ENCODE measurements at regions not wholly inside any gene's neighbourhood (a gene's known extent, or its start where the extent isn't known, plus 50 kb on each side); places are given as distances from the start of the nearest gene placed in this dataset.

DNA sequence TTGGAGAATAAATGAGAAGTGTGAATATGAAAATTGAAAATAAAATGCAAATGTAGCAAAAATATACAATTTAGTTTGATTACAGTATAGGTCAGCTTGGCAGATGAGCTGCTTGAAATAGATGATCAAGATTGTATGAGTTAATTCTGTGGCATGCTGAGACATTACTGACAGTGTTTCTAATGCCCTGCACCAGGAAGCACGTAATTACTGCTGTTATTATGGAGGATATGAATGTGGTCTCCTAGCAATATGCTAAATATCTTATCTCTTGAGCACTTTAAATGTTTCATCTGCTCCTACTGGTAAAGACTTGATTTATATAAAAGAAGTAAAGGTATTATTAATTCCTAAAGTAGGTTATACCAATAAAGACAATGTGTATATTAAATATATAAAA lies 1015.5 kb downstream of the PLOD2 start:
- H3K79me2 ChIP-seq (replicated peaks; ENCODE audit: insufficient read depth, low read length) = no peaks in the 10 kb centered on the region
- H3K27me3 ChIP-seq (ENCODE audit: insufficient read depth, low read depth, low read length) = no peaks in the 10 kb centered on the region
- H3K9ac ChIP-seq (ENCODE audit: low read length) = peak overlapping the region; percentile 17
- no peaks in the 10 kb centered on the region for H3K9me2 ChIP-seq (ENCODE audit: insufficient read depth, low read length)
- no peaks in the 10 kb centered on the region for H3F3A ChIP-seq (ENCODE audit: insufficient read depth, low read length, poor library complexity, severe bottlenecking)
- no peaks in the 10 kb centered on the region for H4K20me1 ChIP-seq (ENCODE audit: insufficient read depth)
- peak overlapping the region; percentile 72 for H3K27ac ChIP-seq (ENCODE audit: low read length)
- H3K4me3 ChIP-seq (ENCODE audit: low read length) = peak overlapping the region; percentile 27
- no peak for TF ChIP-seq EZH2 (IDR thresholded peaks at IDR 0.05; ENCODE audit: borderline replicate concordance, insufficient read depth, low read length, poor library complexity, severe bottlenecking)
- no peak for TF ChIP-seq MXI1 (conservative IDR thresholded peaks at IDR 0.05; ENCODE audit: poor library complexity, severe bottlenecking)
- no peak for TF ChIP-seq RAD21 (conservative IDR thresholded peaks at IDR 0.05)
- TF ChIP-seq, protein P1, sequence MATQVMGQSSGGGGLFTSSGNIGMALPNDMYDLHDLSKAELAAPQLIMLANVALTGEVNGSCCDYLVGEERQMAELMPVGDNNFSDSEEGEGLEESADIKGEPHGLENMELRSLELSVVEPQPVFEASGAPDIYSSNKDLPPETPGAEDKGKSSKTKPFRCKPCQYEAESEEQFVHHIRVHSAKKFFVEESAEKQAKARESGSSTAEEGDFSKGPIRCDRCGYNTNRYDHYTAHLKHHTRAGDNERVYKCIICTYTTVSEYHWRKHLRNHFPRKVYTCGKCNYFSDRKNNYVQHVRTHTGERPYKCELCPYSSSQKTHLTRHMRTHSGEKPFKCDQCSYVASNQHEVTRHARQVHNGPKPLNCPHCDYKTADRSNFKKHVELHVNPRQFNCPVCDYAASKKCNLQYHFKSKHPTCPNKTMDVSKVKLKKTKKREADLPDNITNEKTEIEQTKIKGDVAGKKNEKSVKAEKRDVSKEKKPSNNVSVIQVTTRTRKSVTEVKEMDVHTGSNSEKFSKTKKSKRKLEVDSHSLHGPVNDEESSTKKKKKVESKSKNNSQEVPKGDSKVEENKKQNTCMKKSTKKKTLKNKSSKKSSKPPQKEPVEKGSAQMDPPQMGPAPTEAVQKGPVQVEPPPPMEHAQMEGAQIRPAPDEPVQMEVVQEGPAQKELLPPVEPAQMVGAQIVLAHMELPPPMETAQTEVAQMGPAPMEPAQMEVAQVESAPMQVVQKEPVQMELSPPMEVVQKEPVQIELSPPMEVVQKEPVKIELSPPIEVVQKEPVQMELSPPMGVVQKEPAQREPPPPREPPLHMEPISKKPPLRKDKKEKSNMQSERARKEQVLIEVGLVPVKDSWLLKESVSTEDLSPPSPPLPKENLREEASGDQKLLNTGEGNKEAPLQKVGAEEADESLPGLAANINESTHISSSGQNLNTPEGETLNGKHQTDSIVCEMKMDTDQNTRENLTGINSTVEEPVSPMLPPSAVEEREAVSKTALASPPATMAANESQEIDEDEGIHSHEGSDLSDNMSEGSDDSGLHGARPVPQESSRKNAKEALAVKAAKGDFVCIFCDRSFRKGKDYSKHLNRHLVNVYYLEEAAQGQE (IDR thresholded peaks at IDR 0.05; ENCODE audit: borderline replicate concordance) = peak; percentile 52
- TF ChIP-seq, protein P2, sequence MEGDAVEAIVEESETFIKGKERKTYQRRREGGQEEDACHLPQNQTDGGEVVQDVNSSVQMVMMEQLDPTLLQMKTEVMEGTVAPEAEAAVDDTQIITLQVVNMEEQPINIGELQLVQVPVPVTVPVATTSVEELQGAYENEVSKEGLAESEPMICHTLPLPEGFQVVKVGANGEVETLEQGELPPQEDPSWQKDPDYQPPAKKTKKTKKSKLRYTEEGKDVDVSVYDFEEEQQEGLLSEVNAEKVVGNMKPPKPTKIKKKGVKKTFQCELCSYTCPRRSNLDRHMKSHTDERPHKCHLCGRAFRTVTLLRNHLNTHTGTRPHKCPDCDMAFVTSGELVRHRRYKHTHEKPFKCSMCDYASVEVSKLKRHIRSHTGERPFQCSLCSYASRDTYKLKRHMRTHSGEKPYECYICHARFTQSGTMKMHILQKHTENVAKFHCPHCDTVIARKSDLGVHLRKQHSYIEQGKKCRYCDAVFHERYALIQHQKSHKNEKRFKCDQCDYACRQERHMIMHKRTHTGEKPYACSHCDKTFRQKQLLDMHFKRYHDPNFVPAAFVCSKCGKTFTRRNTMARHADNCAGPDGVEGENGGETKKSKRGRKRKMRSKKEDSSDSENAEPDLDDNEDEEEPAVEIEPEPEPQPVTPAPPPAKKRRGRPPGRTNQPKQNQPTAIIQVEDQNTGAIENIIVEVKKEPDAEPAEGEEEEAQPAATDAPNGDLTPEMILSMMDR (IDR thresholded peaks at IDR 0.05; ENCODE audit: poor library complexity, severe bottlenecking) = no peak
- TF ChIP-seq SMC3 (conservative IDR thresholded peaks at IDR 0.05; ENCODE audit: poor library complexity) = no peak
- TF ChIP-seq TAF1 (IDR thresholded peaks at IDR 0.05; ENCODE audit: low read depth) = no peak
- no peak for TF ChIP-seq EP300 (conservative IDR thresholded peaks at IDR 0.05; ENCODE audit: poor library complexity, severe bottlenecking)
- peak; percentile 39 for TF ChIP-seq POLR2AphosphoS5 (IDR thresholded peaks at IDR 0.05)
- peak overlapping the region; percentile 65 for H3K4me2 ChIP-seq (ENCODE audit: low read length)
- H2AFZ ChIP-seq (ENCODE audit: low read depth, low read length) = no peak overlapping the region
- no peaks in the 10 kb centered on the region for H3K36me3 ChIP-seq (ENCODE audit: insufficient read depth, low read length)
- no peaks in the 10 kb centered on the region for H3K9me3 ChIP-seq (ENCODE audit: low read length)

DNA sequence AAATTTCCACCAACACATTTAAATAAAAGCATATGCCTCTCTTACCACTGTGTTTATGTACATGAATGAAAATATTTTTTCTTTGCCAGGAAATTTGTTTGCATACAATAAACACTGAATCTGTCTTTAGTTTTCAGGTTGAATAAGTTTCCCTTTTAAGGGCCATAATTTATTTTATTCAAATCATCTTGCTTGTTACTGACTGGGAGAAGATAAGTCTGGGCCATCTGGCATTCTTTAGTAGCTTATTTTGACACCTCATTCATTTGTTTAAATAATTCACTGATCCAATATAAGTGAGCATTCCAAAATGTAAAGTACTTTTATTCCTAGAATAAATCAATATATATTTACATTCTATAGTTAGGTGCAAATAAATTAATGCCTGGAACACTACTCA lies 1001.3 kb downstream of the PLOD2 start:
- no peaks in the 10 kb centered on the region for H3K36me3 ChIP-seq (ENCODE audit: insufficient read depth, low read length)
- H3K27ac ChIP-seq (ENCODE audit: low read length) = no peak overlapping the region
- no peaks in the 10 kb centered on the region for H4K20me1 ChIP-seq (ENCODE audit: insufficient read depth)
- no peak overlapping the region for H3K9ac ChIP-seq (ENCODE audit: low read length)
- H3F3A ChIP-seq (ENCODE audit: insufficient read depth, low read length, poor library complexity, severe bottlenecking) = no peaks in the 10 kb centered on the region
- no peak for TF ChIP-seq SMC3 (conservative IDR thresholded peaks at IDR 0.05; ENCODE audit: poor library complexity)
- TF ChIP-seq, protein P2 (IDR thresholded peaks at IDR 0.05; ENCODE audit: poor library complexity, severe bottlenecking) = no peak
- TF ChIP-seq EP300 (conservative IDR thresholded peaks at IDR 0.05; ENCODE audit: poor library complexity, severe bottlenecking) = no peak
- TF ChIP-seq EZH2 (IDR thresholded peaks at IDR 0.05; ENCODE audit: borderline replicate concordance, insufficient read depth, low read length, poor library complexity, severe bottlenecking) = no peak
- TF ChIP-seq, protein P1 (IDR thresholded peaks at IDR 0.05; ENCODE audit: borderline replicate concordance) = no peak
- no peak for TF ChIP-seq TAF1 (IDR thresholded peaks at IDR 0.05; ENCODE audit: low read depth)
- no peak for TF ChIP-seq RAD21 (conservative IDR thresholded peaks at IDR 0.05)
- no peak for TF ChIP-seq POLR2AphosphoS5 (IDR thresholded peaks at IDR 0.05)
- H3K79me2 ChIP-seq (replicated peaks; ENCODE audit: insufficient read depth, low read length) = no peaks in the 10 kb centered on the region
- no peak overlapping the region for H2AFZ ChIP-seq (ENCODE audit: low read depth, low read length)
- no peak overlapping the region for H3K4me2 ChIP-seq (ENCODE audit: low read length)
- H3K27me3 ChIP-seq (ENCODE audit: insufficient read depth, low read depth, low read length) = no peaks in the 10 kb centered on the region
- H3K9me3 ChIP-seq (ENCODE audit: low read length) = no peaks in the 10 kb centered on the region
- H3K9me2 ChIP-seq (ENCODE audit: insufficient read depth, low read length) = no peaks in the 10 kb centered on the region
- H3K4me3 ChIP-seq (ENCODE audit: low read length) = no peak overlapping the region
